ENCODE measurements at regions not wholly inside any gene's neighbourhood (a gene's known extent, or its start where the extent isn't known, plus 50 kb on each side); places are given as distances from the start of the nearest gene placed in this dataset.

DNA sequence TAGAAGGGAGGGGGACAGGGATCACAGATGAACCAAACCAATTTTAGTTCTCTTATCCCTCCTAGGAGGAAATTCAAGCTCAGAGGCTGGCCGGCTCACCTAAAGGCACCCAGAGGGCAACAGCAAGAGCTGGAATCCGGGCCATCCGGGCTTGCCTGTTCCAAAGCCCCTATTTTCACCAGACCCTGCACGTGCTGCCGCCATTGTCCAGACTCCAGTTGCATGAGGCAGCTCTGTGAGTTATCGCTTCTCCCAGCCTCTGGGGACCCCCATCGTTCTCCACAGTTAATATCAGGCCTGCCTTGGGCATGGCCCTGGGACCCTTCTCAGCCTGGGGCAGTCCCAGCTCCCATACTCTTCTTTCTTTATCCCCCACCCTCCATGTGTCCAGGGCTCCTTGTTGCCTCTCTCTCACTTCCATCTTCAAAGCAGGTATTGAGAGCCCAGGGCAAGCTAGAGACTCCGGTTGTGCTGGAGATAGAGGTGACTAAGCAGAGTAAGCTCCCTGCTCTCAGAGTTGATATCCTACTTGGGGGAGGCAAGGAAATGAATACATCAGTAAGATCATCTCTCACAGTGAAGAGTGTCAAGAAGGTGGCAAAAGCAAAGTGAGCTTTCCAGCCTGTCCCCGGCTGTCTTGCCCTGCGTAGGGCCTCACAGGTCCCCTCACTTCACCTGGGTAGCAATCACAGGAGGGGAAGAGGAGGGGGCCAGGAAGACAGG lies 322.8 kb downstream of the UACA start:
- no peak for ATAC-seq

DNA sequence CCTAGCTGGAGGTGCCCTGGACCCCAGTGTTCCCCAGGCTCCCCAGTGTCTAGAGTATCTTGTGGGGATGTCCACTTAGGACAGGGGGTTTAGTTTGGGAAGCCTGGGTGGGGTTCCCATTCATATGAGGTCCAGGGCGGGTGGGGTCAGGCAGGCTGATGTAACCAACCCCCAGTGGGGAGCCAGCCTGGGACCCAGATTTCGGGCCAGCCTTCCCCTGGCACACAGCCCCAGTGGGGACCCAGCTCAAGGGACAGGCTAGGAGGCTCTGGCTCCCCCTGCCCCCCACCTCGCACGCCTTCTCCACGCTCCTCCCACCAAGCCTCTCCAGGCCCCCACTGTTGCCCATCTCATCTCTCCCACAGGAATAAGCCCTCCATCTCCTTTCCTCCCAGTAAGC lies 323.5 kb downstream of the UACA start:
- no peak for ATAC-seq

DNA sequence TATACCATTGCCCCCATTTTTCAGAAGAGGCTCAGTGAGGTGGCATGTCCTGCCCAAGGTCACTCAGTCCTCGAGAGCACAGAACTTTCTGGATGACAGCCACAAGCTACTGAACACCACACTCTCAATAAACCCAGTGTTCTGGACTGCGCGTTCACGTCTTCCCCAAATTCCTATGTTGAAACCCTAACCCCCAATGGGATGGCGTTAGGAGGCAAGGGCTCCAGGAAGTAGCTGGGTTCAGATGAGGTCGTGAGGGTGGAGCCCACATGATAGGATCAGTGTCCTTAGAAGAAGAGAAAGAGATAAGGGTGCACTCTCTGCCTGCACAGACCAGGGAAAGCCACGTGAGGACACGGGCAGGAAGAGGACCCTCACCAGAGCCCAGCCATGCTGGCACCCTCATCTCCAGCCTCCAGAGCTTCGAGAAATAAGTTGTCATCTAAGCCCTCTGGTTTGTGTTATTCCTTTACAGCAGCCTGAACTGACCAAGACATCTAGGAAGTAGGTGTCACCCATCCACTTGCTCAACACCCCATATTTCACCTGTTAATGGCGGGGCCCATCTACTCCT lies 324.0 kb downstream of the UACA start:
- ATAC-seq = no peak

DNA sequence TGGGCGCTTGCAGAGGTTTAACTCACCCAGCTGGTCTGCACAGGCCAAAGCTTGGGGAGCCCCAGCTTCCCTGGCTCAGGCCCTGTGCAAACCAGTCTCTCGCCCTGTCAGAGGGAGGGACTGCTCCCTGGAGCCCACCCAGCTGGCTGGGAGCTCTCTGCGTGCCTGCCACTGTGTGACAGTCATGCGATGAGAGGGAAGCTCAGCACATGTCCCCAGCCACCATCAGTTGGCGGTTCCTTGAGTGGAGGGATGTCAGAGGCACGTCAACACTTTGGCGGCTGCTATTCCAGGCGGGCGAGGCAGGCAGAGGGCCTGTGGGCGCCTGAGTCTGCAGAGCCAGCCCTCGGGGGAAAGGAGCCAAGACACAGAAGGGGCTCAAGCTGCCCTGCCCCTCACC lies 324.6 kb downstream of the UACA start:
- ATAC-seq = no peak

DNA sequence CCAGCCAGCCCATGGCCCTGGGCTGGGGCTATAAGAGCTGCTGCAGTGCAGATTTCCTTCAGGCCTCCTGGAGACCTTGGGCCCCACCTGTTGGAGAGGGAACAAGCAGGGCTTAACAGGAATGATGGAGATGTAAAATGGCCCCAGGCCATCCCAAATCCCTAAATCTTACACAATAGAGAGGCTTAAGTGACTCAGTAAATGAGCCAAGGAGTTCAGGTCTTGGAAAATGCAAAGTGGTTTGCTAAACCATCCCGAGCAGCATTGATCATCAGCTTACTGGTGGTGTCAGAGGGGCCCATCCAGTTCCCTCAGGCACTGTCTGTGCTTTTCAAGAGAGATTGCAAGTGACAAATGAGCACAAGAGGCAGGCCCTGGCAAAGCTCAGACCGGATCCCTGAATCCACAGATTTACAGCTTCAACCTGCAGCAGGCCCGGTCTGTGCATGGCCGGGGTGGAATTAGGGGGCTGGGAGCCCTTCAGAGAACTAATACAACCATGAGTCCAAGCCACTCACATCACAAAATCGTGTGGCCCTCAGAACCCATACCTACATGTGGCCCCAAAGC lies 325.4 kb downstream of the UACA start:
- no peak for ATAC-seq

DNA sequence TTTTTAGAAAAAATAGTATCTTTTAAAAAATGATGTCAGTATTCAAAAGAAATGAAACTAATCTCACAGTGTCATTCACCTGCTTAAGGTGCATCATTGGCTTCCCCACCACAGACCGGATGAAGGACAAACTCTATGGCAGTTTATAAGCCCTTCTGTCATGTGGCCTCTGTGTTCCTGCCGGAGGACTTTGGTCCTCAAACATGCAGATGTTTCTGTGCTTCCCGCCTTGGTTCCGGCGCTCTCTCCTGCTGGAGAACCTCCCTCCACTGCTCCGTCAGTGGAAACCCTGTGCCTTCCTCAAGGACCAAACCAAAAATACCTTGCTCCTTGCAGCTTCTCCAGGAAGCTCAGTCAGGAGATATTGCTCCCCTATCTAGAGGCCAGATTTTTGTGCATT lies 326.3 kb downstream of the UACA start:
- no peak for ATAC-seq

DNA sequence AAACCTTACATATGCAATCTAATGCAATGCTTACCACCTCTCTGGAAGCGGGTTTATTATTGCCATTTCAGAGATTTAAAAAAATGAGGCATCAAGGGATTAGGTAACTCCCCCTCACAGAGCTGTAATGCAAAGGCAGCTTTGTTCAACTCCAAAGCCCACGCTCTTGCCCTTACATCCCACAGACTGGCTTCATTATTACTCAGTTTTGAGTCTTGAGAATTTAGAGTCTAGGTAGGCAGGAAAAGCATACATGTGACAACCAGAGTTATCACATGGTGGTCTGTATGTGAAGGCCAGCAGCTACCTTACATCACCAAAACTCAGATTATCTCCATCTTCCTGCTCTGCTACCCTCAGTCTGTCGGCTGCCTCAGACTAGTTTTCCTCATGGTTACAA lies 326.9 kb downstream of the UACA start:
- ATAC-seq = peak; percentile 45 to 50

DNA sequence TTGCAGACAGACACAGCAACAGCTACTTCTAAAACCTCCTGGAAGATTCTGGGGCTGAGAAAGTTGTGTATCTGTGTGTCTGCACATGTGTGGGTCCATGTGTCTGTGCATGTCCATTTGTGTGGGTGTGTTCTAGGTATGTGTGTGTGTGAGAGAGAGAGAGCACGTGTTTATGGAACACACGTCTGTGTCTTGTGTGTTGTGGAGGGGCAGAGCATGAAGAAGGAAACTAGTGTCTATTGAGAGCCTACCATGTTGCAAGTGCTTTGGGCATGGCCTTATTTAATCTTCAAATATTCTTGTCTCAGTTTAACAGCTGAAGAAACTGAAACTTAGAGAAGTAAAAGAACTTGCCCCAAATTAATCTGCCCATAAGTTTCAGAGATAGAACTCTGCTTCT lies 327.5 kb downstream of the UACA start:
- peak in 1 of 2 donors; percentile 22 for ATAC-seq

DNA sequence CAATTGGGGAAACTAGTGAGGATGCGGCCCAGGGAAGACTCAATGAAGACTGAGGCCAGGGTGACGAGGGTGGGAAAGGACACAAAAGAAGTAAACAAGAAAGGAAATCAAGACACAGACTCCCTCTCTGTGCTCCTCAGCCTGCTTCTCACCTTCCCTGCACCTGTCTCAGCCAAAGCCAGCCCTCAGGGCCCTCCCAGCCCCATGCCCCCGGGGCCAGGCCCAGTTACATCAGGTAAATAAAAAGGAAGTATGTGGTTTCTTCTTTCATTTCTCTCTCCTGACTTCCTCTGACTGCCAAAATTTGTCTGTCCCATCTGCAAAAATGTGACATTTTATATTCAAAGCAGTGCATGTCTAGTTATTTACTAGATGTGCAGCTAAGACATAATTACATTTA lies 328.0 kb downstream of the UACA start:
- ATAC-seq = peak in 1 of 2 donors; percentile 19

DNA sequence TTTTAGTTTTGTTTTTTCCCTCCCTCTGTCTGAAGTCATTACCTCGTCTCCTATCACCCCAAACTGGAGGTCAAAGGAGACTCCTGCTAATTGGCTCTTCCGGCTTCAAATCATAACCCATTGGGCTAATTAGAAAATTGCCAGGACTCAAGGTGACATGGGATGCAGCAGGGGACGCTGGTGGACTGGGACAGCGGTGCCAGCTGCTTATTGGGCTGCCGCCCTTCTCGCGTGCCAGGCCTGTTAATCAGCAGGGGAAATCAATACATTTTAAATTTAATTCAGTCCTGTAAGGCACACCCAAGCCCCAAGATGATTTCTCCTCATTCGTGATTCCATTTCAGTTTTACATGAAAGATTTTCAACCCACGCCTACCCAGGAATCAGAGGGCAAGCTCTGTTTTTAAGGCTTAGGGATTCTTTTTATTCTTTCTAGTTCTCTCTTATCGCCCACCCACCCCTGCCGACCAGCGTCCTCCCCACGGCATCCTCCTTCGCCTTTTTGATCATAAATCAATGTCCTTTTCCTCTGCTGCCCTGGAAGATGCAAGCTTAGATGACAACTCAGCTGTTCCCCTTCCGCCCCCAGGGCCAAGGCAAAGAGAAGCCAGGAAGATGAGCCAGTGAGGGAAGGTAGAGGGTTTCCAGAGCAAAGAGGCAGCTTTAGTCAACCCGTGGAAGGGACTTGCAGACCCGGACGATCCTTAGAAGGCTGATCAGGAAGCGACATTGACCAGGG lies 329.6 kb downstream of the UACA start:
- no peak for ATAC-seq

DNA sequence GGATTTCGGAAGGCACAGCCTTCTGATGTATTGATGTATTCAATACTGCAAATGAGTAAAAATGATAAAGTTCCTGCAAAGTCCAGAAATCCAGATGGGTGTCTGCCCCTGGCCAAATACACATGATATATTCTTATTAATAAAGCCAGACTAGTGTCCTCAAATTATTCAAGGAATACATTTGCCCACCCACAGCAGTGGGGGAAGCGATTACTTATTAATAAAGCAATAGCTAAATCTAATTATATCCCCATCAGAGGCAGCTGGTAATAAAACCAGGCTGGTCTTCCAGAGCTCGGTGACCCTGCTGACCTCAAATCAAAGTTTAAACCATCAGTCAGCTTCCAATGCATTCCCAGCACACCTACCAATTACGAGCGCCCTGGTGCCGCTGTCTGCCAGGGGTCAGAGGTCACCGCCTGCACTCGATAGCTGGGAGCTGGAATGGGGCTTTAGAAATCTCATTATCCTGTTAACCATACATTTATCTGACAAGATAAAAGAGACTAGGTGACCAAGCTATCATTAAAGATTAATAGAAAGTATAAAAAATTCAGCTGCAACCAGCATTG lies 330.3 kb downstream of the UACA start:
- no peak for ATAC-seq

DNA sequence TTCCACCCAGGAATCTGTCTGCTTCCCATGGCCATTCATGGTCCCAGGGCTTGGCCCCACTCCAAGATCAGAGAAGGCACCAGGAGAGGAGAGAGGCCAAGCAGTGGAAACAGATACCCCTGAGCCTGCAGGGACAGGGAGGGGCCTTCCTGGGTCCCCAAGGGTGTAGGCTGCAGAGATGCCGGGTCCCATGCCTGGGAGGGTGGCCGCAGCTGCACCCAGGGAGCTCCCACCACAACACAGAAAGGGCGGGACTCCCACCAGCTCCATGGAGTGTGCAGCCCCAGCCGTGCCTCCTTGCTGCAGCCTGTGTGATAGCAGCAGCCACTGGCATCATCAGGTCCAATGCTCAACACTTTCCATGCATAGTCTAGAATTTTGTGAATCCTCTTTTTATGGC lies 331.5 kb downstream of the UACA start:
- ATAC-seq = no peak

DNA sequence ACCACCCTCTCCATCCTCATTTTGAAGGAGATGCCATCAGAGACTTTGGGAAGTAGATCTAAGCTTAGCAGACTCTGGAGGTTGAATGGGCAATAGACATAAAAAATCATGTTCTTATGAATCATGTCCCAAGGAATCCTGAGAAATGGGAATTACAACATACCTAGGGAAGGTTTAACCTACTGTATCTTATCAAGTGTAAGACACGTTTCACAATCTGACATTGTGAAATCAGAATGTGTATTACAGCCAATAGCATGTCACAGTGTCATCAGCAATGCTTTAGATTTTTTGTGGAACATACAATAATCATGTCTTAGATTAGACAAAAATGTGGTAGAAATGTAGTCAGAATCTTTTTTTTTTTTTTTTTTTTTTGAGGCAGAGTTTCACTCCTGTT lies 332.4 kb upstream of the TLE3 start:
- no peak for ATAC-seq

DNA sequence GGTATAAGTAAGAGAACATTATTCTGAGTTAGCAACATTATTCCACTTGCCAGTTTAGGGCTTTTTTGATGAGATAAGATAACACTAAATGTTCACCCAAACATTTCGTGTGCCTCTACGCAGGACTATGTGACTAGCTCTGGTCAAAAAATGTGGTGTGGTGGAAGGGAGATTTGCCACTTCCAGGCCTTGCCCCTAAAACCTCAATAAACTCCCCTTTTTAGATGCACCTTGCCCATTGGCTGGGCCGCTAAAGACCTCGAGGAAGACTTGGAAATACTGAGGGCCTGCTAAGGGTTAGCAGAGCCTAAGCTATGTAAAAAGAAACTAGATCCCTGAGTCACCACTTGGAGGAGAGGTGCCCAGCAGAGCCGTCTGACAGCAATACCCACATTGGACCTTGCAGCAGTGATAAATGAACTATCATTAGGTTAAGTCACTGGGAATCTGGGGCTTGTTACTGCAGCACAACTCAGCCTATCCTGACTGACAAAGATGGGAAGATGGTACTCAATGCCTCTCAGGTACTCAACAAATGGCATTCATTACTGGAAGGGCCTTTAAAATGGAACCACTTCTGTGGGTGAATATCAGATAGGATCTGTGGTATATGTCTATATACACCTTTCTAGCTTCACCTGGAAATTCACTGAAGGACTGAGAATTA lies 331.5 kb upstream of the TLE3 start:
- no peak for ATAC-seq

DNA sequence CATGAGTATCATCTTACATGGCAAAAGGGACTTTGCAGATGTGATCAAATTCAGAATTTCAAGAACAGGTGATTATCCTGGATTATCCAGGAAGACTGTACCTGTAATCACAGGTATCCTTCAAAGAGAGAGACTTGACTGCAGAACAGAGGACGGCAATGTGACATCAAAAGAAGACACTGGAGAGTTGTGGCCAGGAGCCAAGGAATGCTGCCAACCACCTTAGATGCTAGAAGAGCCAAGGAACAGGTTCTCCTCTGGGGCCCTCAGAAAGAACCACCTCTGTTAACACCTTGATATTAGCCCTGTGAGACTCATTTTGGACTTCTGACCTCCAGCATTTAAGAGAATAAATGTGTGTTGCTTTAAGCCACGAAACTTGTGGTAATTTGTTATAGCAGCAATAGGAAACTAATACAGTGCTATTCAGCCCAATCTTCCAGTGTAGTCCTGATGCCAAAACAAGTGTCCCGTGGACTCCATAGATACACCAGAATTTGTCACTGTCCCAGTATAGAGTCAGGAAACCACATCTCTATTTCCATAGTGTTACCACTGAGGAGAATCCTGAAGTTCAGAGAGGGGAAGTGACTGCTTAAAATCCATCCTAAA lies 330.6 kb upstream of the TLE3 start:
- no peak for ATAC-seq

DNA sequence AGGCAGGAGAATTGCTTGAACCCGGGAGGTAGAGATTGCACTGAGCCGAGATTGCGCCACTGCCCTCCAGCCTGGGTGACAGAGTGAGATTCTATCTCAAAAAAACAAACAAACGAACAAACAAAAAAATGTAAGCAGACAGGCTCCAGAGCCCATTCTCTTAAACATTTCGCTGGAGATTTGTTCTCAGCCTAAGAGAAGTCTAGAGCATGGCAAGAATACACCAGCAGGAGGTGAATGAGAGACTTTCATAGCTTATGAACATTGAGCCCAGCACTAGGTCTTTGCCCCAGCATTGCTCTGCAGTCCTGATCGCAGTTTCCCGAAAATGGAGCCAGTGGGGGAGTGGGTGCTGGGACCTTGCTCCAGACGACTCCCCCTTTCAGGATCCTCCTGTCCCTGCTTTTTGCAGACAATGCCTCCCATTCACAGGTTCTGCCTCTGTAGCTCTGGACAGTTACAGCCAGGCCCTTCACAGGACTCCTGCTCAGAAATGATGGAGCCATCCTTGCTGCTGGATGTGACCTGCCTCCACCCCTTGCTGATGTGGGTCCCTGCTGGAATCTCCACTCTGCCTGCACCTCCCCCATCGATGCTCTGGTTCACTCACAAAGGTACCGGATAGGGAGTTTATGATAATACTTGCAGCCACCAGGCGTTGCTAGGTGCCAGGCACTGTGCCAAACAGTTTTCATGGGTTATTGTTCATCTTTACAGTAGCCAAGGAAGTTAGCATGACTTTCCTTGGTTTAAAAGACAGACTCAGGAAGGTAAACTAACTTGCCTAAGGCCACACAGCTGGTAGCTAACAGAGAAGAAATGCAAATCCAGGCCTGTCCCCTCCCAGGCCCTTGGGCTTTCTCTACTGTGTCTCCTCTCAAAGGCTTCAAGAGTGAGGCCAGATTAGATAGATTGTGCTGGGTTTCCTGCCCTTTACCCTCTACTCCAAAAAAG lies 329.7 kb upstream of the TLE3 start:
- ATAC-seq = no peak

DNA sequence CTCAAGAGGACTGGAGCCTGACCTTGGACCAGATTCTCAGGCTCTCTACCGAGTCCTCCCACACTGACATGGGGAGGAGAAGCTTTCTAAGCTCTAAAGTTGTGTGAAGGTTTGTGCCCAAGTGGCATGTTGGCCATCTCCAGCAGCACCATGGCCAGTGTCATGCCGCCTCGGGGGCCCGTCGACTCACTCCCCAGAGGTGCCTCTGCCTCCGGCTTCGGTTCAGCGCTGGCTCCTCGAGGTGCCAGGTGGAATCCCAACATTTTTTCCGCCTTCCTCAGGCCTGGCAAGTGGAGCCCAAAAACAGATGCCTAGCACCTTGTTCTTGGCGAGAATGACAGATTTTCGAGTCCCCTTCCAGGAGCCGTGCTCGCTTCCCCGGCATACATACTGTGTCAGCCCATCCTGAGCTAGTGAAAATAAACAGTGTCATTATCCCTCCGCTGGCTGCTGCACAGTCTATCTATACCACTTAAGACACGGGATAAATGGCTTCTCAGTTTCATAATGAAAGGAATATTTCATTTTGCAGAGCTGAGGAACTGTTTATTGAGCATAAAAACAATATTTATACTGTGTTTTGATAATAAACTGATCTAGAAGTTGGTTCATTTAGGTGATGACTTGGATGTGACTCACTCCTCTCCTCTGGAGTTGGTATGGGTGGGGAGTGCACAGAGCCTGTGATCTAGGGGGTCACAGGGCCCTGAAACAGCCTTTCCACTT lies 328.5 kb upstream of the TLE3 start:
- ATAC-seq = no peak

DNA sequence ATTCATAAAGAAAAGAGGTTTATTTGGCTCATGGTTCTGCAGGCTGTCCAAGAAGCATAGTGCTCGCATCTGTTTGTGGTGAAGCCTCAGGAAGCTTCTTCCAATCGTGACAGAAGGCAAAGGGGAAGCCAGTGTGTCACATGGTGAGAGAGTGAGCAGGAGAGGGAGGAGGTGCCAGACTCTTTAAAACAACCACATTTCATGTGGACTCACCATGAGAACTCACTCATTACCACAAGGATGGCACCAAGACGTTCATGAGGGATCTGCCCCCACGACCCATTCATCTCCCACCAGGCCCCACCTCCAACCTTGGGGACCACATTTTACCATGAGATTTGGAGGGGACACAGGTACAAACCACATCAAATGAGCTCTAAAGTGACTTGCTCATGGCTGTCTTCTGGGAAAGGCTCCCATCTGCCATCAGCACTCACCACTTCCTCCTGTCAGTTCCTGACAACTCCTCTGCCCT lies 327.3 kb upstream of the TLE3 start:
- peak; percentile 51 for ATAC-seq

DNA sequence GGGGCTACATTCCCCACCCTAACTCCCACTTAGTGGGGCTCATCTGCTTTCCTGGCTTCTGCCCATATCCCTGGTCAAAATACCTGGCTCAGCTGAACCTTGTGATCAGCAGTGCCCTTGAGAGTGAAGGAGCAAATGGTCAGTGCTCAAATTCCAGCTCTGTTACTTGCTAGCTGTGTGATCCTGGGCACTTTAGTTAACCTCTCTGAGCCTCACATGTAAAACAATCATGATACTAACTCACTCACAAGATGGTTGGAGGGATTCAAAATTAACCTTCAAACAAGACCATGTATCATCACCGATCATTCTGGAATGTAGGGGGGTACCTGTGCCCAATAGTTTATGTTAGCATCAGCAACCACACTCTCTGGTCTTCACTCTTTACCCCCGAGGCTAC lies 325.6 kb upstream of the TLE3 start:
- no peak for ATAC-seq

DNA sequence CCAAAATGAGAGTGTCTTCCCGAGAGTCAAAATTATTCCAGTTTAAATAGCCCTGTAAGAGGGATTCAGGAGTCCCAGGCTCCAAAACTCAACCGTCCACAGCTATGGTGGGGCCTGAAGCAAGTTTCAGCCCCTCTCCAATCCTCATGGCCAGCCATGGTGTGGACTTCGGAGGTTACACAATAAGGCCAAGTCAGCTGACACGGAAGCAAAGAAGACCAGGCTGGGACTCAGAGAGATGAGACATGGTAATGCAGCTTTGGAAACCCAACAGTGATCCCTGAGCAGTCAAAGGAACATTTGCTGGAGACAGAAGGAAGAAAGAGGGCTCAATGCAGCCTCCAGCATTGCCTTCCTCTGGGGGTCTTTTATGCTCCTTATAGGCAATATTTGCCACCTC lies 324.6 kb upstream of the TLE3 start:
- no peak for ATAC-seq
